H1 (cell line): ENCODE measurements at regions not wholly inside any gene's neighbourhood (a gene's known extent, or its start where the extent isn't known, plus 50 kb on each side); places are given as distances from the start of the nearest gene placed in this dataset.

Experiments
- BACH1 ChIP-seq: IDR thresholded peaks from 2 replicates; pipeline ENCODE4 v1.6.1; 2012; ENCODE audit warnings: low read length, improper control_type of control experiment
- BCL11A ChIP-seq, 2 experiments: IDR thresholded peaks; one replicate each; pipeline ENCODE4 v1.6.1; 2011; ENCODE audit warnings: low read depth in 2 of 2, low read length in 2 of 2, mild to moderate bottlenecking in 2 of 2
- CREB1 ChIP-seq: IDR thresholded peaks from 2 replicates; pipeline ENCODE4 v1.6.1; 2012; ENCODE audit warnings: inconsistent platforms
- CTBP2 ChIP-seq: IDR thresholded peaks from 2 replicates; pipeline ENCODE4 v1.7.0; 2011; ENCODE audit warnings: borderline replicate concordance, mild to moderate bottlenecking, moderate library complexity, mixed read lengths, low read length; ENCODE audit not compliant: insufficient read depth, insufficient read length
- EGR1 ChIP-seq: IDR thresholded peaks from 2 replicates; pipeline ENCODE4 v1.6.1; 2011; ENCODE audit warnings: low read depth, low read length, borderline replicate concordance
- EP300 ChIP-seq, 2 experiments: IDR thresholded peaks; 1 replicate in 1 of 2; 2 replicates in 1 of 2; pipeline ENCODE4 v1.6.1; 2011 to 2012; ENCODE audit warnings: low read depth in 2 of 2, low read length in 2 of 2, mild to moderate bottlenecking in 2 of 2, borderline replicate concordance in 1 of 2, inconsistent platforms in 1 of 2, moderate library complexity in 1 of 2
- EZH2 ChIP-seq: fragments of 200-600 bp; sonication (generic); IDR thresholded peaks from 2 replicates; pipeline ENCODE4 v1.7.1; 2012; ENCODE audit warnings: low read depth, mild to moderate bottlenecking, moderate library complexity, low read length, inconsistent platforms; ENCODE audit not compliant: severe bottlenecking
- PHF8 ChIP-seq: fragments of 200-600 bp; sonication (generic); conservative IDR thresholded peaks from 2 replicates; pipeline ENCODE4 v1.7.1; 2012; ENCODE audit warnings: low read depth, mild to moderate bottlenecking, inconsistent platforms, low read length, moderate library complexity
- SP2 ChIP-seq: IDR thresholded peaks from 2 replicates; pipeline ENCODE4 v1.6.1; 2012; ENCODE audit warnings: mild to moderate bottlenecking, low read length, inconsistent platforms
- SP4 ChIP-seq: IDR thresholded peaks from 2 replicates; pipeline ENCODE4 v1.6.1; 2012; ENCODE audit warnings: low read length, inconsistent platforms
- SUZ12 ChIP-seq: fragments of 200-600 bp; sonication (generic); IDR thresholded peaks from 2 replicates; pipeline ENCODE4 v1.6.1; 2012; ENCODE audit warnings: mild to moderate bottlenecking, inconsistent platforms, low read length, moderate library complexity, mixed read lengths
- YY1 ChIP-seq: IDR thresholded peaks from 2 replicates; pipeline ENCODE4 v1.6.1; 2011; ENCODE audit warnings: low read depth, mild to moderate bottlenecking, low read length
- TF ChIP-seq, protein P1 (sequence below): IDR thresholded peaks from 2 replicates; pipeline ENCODE4 v1.6.1; 2012; ENCODE audit warnings: low read length, inconsistent platforms
- TF ChIP-seq, protein P2 (sequence below): IDR thresholded peaks from 2 replicates; pipeline ENCODE4 v1.6.1; 2012; ENCODE audit warnings: inconsistent platforms
- TF ChIP-seq, protein P3 (sequence below), 3 experiments: IDR thresholded peaks; 1 replicate in 2 of 3; 2 replicates in 1 of 3; pipeline versions ENCODE4 v1.5.1 to v1.6.1; 2011; ENCODE audit warnings: low read length in 3 of 3, mild to moderate bottlenecking in 3 of 3, inconsistent platforms in 2 of 3, low read depth in 1 of 3, moderate library complexity in 1 of 3; ENCODE audit not compliant: insufficient read depth in 1 of 3; ENCODE audit errors: control extremely low read depth in 1 of 3

DNA sequence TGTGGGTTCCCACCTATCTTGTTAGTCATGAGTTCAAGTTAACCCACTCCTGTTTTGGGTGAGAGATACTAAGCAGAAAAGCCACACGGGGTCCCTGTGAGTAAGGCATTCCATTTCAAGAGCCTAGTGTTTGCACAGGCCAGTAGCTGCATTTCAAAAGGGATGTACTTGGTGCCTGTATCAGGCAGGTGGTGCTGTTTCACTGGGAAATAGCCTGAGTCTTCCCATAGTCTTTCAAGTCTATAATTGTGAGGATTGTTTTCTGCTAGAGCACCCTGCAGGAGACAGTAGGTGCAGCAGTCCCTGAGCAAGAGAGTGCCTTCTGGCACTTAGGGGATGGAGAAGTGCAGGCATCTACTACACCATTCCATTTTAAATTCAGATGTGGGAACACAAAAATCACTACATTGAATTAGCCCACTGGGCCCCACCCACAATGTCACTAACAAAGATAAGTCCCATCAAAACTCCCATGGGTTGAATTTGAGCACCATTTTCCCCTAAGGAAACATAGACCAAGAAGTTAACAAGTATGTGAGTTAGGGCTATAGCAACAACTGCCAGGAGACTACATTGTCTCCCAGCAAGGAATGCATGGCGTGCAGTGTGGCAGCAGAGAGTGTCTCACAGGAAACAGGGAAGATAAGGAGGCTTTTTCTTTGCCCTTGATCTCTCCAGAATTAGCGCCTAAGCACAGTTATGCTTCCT, 263.2 kb downstream of the COX7C start (continued):
- TF ChIP-seq, protein P1, sequence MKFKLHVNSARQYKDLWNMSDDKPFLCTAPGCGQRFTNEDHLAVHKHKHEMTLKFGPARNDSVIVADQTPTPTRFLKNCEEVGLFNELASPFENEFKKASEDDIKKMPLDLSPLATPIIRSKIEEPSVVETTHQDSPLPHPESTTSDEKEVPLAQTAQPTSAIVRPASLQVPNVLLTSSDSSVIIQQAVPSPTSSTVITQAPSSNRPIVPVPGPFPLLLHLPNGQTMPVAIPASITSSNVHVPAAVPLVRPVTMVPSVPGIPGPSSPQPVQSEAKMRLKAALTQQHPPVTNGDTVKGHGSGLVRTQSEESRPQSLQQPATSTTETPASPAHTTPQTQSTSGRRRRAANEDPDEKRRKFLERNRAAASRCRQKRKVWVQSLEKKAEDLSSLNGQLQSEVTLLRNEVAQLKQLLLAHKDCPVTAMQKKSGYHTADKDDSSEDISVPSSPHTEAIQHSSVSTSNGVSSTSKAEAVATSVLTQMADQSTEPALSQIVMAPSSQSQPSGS = no peak
- TF ChIP-seq EZH2 (no peak), SUZ12 (no peak), BACH1 (no peak), SP2 (no peak), BCL11A (IDR thresholded peaks at IDR 0.05; ENCODE audit: low read depth in 2 of 2, low read length in 2 of 2) (no peak), EP300 (IDR thresholded peaks at IDR 0.05; ENCODE audit: borderline replicate concordance in 1 of 2, low read depth in 2 of 2, low read length in 2 of 2) (no peak), PHF8 (no peak), CTBP2 (no peak), EGR1 (0 out of 2 replicates have a peak, but pooled peaks have one; percentile 63), YY1 (peak; percentile 67; the same call in 1 of the 2 replicates), SP4 (no peak), CREB1 (no peak)
- TF ChIP-seq, protein P2, sequence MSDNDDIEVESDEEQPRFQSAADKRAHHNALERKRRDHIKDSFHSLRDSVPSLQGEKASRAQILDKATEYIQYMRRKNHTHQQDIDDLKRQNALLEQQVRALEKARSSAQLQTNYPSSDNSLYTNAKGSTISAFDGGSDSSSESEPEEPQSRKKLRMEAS = no peak
- TF ChIP-seq, protein P3, sequence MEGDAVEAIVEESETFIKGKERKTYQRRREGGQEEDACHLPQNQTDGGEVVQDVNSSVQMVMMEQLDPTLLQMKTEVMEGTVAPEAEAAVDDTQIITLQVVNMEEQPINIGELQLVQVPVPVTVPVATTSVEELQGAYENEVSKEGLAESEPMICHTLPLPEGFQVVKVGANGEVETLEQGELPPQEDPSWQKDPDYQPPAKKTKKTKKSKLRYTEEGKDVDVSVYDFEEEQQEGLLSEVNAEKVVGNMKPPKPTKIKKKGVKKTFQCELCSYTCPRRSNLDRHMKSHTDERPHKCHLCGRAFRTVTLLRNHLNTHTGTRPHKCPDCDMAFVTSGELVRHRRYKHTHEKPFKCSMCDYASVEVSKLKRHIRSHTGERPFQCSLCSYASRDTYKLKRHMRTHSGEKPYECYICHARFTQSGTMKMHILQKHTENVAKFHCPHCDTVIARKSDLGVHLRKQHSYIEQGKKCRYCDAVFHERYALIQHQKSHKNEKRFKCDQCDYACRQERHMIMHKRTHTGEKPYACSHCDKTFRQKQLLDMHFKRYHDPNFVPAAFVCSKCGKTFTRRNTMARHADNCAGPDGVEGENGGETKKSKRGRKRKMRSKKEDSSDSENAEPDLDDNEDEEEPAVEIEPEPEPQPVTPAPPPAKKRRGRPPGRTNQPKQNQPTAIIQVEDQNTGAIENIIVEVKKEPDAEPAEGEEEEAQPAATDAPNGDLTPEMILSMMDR (IDR thresholded peaks at IDR 0.05; ENCODE audit: control extremely low read depth in 1 of 3, insufficient read depth in 1 of 3, low read depth in 1 of 3, low read length in 3 of 3) = peak; percentile 12 to 99 (median 98)
